H1 (cell line): ENCODE measurements at regions not wholly inside any gene's neighbourhood (a gene's known extent, or its start where the extent isn't known, plus 50 kb on each side); places are given as distances from the start of the nearest gene placed in this dataset.

Experiments used
- CEBPB ChIP-seq: IDR thresholded peaks from 2 replicates; pipeline ENCODE4 v1.6.1; 2012; ENCODE audit warnings: low read depth, low read length
- CTCF ChIP-seq, 3 experiments: IDR thresholded peaks; 1 replicate in 2 of 3; 2 replicates in 1 of 3; pipeline versions ENCODE4 v1.5.1 to v1.6.1; 2011; ENCODE audit warnings: low read length in 3 of 3, mild to moderate bottlenecking in 3 of 3, inconsistent platforms in 2 of 3, low read depth in 1 of 3, moderate library complexity in 1 of 3; ENCODE audit not compliant: insufficient read depth in 1 of 3; ENCODE audit errors: control extremely low read depth in 1 of 3
- EP300 ChIP-seq, 2 experiments: IDR thresholded peaks; 1 replicate in 1 of 2; 2 replicates in 1 of 2; pipeline ENCODE4 v1.6.1; 2011 to 2012; ENCODE audit warnings: low read depth in 2 of 2, low read length in 2 of 2, mild to moderate bottlenecking in 2 of 2, borderline replicate concordance in 1 of 2, inconsistent platforms in 1 of 2, moderate library complexity in 1 of 2
- GABPA ChIP-seq: IDR thresholded peaks from 2 replicates; pipeline ENCODE4 v1.6.1; 2011; ENCODE audit warnings: mild to moderate bottlenecking, low read length, moderate library complexity, borderline replicate concordance; ENCODE audit not compliant: insufficient read depth
- POLR2A ChIP-seq, 2 experiments: IDR thresholded peaks; 1 replicate in 1 of 2; 2 replicates in 1 of 2; pipeline ENCODE4 v1.6.1; 2011; ENCODE audit warnings: low read depth in 2 of 2, low read length in 2 of 2, mild to moderate bottlenecking in 2 of 2; ENCODE audit errors: control extremely low read depth in 1 of 2
- SRF ChIP-seq: IDR thresholded peaks from 2 replicates; pipeline ENCODE4 v1.6.1; 2011; ENCODE audit warnings: mild to moderate bottlenecking, low read depth, low read length, moderate library complexity
- TAF1 ChIP-seq: IDR thresholded peaks from 2 replicates; pipeline ENCODE4 v1.6.1; 2011; ENCODE audit warnings: mild to moderate bottlenecking, low read depth, low read length
- ZNF274 ChIP-seq: IDR thresholded peaks from 2 replicates; pipeline ENCODE4 v1.7.0; 2012; ENCODE audit warnings: low read length, borderline replicate concordance; ENCODE audit errors: extremely low read depth
- TF ChIP-seq, protein P1 (sequence below): IDR thresholded peaks from 2 replicates; pipeline ENCODE4 v1.6.1; 2012; ENCODE audit warnings: inconsistent platforms

DNA sequence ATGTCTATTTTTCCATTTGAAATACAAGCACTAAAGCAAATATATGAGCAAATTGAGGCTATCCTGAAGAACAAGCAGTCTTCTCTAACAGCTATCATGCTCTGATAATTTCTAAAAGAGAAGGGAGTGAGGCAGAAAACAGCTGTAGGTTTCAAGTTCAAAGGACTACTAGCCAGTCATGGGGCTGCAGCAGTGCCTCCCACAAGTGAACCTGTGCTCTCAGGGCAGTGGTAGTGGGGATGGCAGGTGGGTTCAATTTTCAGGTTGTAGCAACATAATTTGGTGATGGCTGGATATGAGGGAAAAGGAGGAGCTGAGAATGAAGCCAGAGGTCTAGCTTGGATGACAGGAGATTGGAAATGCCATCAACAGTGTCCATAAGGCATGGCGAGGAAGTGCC, 93.5 kb upstream of the ARHGAP20 start:
- TF ChIP-seq, protein P1, sequence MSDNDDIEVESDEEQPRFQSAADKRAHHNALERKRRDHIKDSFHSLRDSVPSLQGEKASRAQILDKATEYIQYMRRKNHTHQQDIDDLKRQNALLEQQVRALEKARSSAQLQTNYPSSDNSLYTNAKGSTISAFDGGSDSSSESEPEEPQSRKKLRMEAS, result no peak
- TF ChIP-seq CTCF (IDR thresholded peaks at IDR 0.05; ENCODE audit: control extremely low read depth in 1 of 3, insufficient read depth in 1 of 3, low read depth in 1 of 3, low read length in 3 of 3) (no peak), TAF1 (no peak), EP300 (IDR thresholded peaks at IDR 0.05; ENCODE audit: borderline replicate concordance in 1 of 2, low read depth in 2 of 2, low read length in 2 of 2) (no peak), CEBPB (no peak), ZNF274 (no peak), GABPA (no peak), SRF (no peak), POLR2A (IDR thresholded peaks at IDR 0.05; ENCODE audit: control extremely low read depth in 1 of 2, low read depth in 2 of 2, low read length in 2 of 2) (no peak)
